NB4 (cell line): ENCODE measurements at regions not wholly inside any gene's neighbourhood (a gene's known extent, or its start where the extent isn't known, plus 50 kb on each side); places are given as distances from the start of the nearest gene placed in this dataset.

Experiments used
- CTCF ChIP-seq: IDR thresholded peaks from one replicate; pipeline ENCODE4 v1.5.1; 2012; ENCODE audit warnings: low read depth, low read length
- MYC ChIP-seq: IDR thresholded peaks from 2 replicates; pipeline ENCODE4 v1.6.1; 2011; ENCODE audit warnings: low read depth, low read length
- POLR2A ChIP-seq: IDR thresholded peaks from 2 replicates; pipeline ENCODE4 v1.6.1; 2011; ENCODE audit warnings: mild to moderate bottlenecking; ENCODE audit not compliant: insufficient read length; ENCODE audit errors: extremely low read depth

DNA sequence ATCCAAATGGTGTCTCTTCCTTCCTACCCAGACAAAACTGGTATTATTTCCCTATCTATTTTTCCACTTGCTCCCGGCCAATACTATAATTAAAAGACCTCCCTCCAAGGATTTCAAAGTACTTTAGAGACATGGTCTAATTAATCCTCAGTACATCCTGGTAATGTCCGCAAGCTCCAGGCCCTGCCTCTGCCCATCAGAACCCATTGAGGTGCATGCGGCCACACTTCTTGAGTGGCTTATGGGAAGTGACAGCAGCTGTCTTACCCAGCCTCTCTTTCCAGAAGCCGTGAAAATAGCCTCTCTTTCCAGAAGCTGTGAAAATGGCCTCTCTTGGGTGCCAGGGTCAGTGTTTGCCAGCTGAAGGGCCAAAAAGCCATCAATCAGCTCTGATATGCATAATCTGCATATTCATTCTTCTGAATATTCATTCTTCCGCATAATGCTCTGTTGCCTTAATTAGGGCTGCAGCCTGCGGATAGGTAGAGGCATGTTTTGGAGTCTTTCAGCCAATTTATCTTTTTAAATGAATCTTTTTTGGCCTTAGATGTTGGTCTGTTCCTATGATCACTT, 148.4 kb upstream of the TMTC4 start:
- TF ChIP-seq CTCF (no peak), POLR2A (no peak), MYC (no peak)
